IMR-90 (cell line): ENCODE measurements at regions not wholly inside any gene's neighbourhood (a gene's known extent, or its start where the extent isn't known, plus 50 kb on each side); places are given as distances from the start of the nearest gene placed in this dataset.

Source experiments
- BHLHE40 ChIP-seq: fragments of 150-350 bp; IDR thresholded peaks from 2 replicates; pipeline ENCODE4 v1.6.1; 2016; ENCODE audit warnings: mild to moderate bottlenecking, low read depth, low read length
- CEBPB ChIP-seq: IDR thresholded peaks from 2 replicates; pipeline ENCODE4 v1.6.1; 2012; ENCODE audit warnings: low read depth, low read length, improper control_type of control experiment
- FOS ChIP-seq: fragments of 150-350 bp; IDR thresholded peaks from 2 replicates; pipeline ENCODE4 v1.6.1; 2016; ENCODE audit warnings: low read depth, low read length
- MXI1 ChIP-seq: IDR thresholded peaks from 2 replicates; pipeline ENCODE4 v1.6.1; 2012; ENCODE audit warnings: low read depth, mild to moderate bottlenecking, low read length, moderate library complexity, borderline replicate concordance
- POLR2A ChIP-seq: IDR thresholded peaks from 2 replicates; pipeline ENCODE4 v1.6.1; 2012; ENCODE audit warnings: mild to moderate bottlenecking, low read depth, low read length
- RAD21 ChIP-seq: IDR thresholded peaks from 2 replicates; pipeline ENCODE4 v1.6.1; 2012; ENCODE audit warnings: low read length, improper control_type of control experiment
- RCOR1 ChIP-seq: IDR thresholded peaks from 2 replicates; pipeline ENCODE4 v1.6.1; 2012; ENCODE audit warnings: mild to moderate bottlenecking, low read length, improper control_type of control experiment; ENCODE audit not compliant: insufficient replicate concordance
- RFX5 ChIP-seq: IDR thresholded peaks from 2 replicates; pipeline ENCODE4 v1.8.0; 2012; ENCODE audit warnings: low read depth, mild to moderate bottlenecking, low read length, moderate library complexity
- SMC3 ChIP-seq: fragments of 150-350 bp; IDR thresholded peaks from 2 replicates; pipeline ENCODE4 v1.6.1; 2016; ENCODE audit warnings: low read depth, mild to moderate bottlenecking, antibody characterized with exemption, low read length, moderate library complexity
- TF ChIP-seq, protein P1 (sequence below): conservative IDR thresholded peaks from 2 replicates; pipeline ENCODE4 v1.5.1; 2012; ENCODE audit warnings: mild to moderate bottlenecking, low read depth, low read length, improper control_type of control experiment
- TF ChIP-seq, protein P2 (sequence below): fragments of 150-350 bp; IDR thresholded peaks from 2 replicates; pipeline ENCODE4 v1.6.1; 2017; ENCODE audit warnings: mild to moderate bottlenecking, antibody characterized with exemption, low read length, low read depth

DNA sequence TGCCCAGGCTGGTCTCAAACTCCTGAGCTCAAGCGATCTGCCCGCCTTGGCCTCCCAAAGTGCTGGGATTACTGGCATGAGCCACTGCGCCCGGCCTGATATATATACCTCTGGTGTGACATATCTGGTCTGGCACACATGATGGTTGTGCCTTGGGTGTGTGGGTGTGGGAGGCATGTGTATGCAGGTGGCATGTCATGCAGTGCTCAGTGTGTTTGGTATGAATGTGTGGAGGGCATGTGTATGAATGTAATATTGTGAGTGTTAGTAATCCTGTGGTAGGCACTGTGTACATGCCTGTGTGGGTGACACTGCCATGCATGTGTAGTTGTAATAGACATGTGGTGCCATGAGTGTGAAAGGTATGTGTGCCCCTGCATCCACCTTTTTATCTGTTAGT, 179.3 kb upstream of the GOT2 start:
- TF ChIP-seq, protein P1, sequence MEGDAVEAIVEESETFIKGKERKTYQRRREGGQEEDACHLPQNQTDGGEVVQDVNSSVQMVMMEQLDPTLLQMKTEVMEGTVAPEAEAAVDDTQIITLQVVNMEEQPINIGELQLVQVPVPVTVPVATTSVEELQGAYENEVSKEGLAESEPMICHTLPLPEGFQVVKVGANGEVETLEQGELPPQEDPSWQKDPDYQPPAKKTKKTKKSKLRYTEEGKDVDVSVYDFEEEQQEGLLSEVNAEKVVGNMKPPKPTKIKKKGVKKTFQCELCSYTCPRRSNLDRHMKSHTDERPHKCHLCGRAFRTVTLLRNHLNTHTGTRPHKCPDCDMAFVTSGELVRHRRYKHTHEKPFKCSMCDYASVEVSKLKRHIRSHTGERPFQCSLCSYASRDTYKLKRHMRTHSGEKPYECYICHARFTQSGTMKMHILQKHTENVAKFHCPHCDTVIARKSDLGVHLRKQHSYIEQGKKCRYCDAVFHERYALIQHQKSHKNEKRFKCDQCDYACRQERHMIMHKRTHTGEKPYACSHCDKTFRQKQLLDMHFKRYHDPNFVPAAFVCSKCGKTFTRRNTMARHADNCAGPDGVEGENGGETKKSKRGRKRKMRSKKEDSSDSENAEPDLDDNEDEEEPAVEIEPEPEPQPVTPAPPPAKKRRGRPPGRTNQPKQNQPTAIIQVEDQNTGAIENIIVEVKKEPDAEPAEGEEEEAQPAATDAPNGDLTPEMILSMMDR = no peak
- TF ChIP-seq POLR2A (no peak), BHLHE40 (no peak), RCOR1 (no peak), FOS (no peak), MXI1 (no peak), SMC3 (no peak), RFX5 (no peak), RAD21 (no peak), CEBPB (no peak)
- TF ChIP-seq, protein P2, sequence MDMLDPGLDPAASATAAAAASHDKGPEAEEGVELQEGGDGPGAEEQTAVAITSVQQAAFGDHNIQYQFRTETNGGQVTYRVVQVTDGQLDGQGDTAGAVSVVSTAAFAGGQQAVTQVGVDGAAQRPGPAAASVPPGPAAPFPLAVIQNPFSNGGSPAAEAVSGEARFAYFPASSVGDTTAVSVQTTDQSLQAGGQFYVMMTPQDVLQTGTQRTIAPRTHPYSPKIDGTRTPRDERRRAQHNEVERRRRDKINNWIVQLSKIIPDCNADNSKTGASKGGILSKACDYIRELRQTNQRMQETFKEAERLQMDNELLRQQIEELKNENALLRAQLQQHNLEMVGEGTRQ = no peak
